ENCODE measurements at regions not wholly inside any gene's neighbourhood (a gene's known extent, or its start where the extent isn't known, plus 50 kb on each side); places are given as distances from the start of the nearest gene placed in this dataset.

GRCh38 chr6:168213121-168213524 lies 106.5 kb downstream of the DACT2 start:
- TF ChIP-seq CTCF (IDR thresholded peaks at IDR 0.05; ENCODE audit: poor library complexity) (no peak), EZH2phosphoT487 (IDR thresholded peaks at IDR 0.05; ENCODE audit: low read depth, severe bottlenecking, unreplicated experiment) (no peak)

Data from hepatocyte (in vitro differentiated cells).